Activated naive CD4-positive, alpha-beta T cell treated with anti-CD3 and anti-CD28 coated beads, Interleukin-2, amount 50 U/mL, for 16 hours (primary cell): ENCODE measurements at regions not wholly inside any gene's neighbourhood (a gene's known extent, or its start where the extent isn't known, plus 50 kb on each side); places are given as distances from the start of the nearest gene placed in this dataset.
"Not testable (repeated sequence)": the region's sequence is repeated elsewhere in the genome, so short reads cannot be mapped to it uniquely, and the experiment has no call there.

Experiments used
- DNase-seq: peaks from one replicate; pipeline ENCODE4 v3.0.0-alpha.2; 2020

DNA sequence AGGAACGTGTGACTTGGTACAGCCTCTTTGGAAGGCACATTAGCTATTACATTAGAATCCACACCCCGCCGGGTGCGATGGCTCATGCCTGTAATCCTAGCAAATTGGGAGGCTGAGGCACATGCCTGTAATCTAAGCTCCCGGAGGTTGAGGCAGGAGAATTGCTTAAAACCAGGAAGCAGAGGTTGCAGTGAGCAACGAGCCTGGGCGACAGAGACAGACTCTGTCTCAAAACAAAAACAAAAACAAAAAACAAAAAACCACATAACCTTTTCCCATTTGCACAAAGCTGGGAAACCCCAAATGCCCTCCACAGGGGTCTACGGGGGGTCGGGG is 82.7 kb upstream of the METTL9 start:
- DNase-seq: not testable (repeated sequence)

DNA sequence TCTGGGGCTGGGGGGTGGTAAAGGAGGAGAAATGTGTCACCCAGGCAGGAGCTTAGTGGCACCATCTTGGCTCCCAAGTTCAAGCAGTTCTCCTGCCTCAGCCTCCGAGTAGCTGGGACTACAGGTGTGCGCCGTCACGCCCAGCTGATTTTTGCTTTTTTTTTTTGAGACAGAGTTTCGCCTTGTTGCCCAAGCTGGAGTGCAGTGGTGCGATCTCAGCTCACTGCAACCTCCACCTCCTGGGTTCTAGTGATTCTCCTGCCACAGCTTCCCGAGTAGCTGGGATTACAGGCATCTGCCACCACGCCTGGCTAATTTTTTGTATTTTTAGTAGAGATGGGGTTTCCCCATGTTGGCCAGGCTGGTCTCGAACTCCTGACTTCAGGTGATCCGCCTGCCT is 82.1 kb upstream of the METTL9 start:
- DNase-seq: not testable (repeated sequence)

DNA sequence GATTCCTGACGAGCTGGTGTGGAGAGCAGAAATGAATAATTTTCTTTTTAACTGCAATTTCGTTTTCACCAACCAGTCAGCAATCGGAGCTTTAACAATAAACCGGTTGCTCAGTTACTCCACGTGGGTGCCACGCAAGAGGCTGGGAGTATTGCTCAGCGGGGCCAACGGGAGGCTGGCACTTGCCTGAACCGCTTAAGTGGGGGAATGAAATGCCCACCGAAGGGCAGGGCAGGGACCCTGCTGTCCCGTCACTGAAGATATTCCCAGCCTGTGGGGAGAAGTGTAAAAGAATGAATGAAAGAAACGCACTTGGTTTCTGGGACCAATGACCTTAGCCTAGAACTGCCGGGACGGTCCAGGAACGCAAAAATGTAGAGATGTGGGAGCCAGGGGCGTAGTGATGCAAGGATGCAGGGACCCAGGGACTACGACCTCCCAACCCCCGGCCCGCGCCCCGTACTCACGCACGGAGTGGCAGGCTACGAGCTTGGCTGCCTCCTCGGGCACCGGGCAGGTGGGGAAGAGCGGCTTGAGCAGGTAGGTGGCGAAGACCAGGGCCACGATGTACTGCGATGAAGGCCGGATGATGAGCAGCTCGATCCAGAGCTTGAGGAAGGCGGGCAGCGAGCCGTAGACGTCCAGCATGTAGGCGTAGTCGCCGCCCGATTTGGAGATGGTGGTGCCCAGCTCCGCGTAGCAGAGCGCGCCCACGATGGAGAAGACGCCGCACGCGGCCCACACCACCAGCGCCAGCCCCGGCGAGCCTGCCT is 79.8 kb upstream of the METTL9 start:
- peak; percentile 38 for DNase-seq

DNA sequence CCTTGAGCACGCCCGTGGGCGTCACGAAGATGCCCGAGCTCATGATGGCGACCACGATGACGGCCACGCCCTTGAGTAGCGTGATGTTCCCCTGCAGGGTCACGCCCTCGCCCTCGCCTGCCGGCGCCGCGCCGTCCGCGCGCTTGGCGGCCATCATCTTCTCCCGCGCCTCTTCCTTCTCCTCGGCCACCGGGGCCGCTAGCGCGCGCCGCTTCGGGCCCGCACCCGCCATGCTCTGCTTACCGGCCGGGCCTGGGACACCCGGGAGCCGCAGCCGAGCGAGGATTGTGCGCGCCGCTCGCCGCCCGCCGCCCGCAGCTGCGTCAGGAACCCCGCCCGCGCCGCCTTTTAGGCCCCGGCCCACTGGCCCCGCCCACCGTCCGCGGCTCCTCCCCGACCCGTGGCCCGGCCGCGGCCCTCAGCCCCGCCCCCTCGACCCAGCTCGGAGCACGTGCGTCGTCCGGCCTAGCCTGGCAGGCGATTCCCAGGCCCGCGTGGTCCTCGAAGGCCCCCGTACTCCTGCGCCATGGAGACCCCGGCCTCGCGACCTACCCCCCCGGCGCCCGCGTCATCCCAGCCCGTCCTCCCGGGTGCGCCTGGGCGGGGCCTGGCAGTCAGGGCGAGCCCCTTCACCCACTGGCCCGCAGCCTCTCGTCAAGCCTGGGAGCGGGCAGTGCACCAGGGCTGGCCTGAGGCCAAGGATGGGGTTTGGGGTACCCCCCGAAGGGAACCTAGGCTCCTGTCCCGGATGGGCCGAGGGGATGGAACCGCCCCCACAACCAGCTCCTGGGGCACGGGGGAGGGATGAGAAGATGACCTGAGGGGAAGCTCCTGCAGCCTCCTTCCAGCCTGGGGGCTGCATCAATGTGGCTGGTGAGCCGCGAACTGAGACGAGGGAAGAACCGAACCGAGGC is 79.0 kb upstream of the METTL9 start:
- DNase-seq: peak; percentile 98

DNA sequence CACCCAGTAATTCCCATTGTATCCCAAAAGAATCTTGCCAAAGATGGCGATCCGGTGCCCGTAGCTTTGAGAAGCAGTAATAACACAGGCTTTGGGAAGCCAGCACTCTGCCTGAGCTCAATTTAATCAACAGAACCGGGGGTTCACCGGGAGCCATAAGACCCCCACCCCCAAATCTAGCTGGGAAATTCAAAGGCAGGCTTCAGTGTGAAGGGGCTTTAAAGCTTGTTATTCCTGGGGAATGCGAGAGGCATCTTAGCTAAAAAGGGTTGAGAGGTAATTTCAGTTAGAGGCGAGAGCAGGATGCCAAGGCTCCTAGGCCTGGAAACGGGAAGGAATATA is 78.4 kb upstream of the METTL9 start:
- DNase-seq: not testable (repeated sequence)

DNA sequence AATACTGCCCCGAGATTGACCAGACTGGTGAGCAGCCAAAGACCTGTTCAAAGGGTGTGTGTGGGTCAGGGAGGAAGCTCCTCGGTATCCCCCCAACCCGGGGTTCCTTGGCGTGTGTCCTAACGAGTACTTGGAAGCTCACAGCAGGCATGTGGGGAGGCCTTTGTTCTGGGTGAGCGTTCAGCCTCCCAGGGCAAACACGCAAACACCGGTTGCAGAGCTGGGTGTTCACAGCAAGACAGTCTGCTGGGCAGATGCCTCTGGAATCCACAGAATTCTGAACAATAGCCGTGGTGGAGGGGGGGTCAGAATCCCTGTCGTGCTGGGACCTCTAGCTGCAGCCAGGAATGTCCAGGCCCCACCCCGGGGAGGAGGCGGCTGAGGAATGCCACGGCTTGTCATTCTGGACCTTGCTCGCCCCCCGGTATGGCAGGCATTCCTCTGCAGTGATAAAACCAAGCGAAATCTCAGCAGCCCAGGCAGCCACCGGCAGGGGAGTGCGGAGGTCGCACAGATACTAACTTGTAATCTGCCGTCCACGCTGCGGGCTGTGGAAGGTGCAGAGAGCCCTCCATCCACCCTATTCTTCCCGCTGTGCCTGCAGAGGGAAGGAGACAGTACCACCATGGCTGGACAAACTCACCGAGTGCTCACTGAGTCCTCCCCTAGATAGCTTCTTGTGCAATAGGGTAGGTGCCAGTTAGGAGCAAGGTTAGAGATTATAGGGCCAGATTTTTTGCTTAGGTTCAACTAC is 77.8 kb upstream of the METTL9 start:
- DNase-seq: not testable (repeated sequence)

DNA sequence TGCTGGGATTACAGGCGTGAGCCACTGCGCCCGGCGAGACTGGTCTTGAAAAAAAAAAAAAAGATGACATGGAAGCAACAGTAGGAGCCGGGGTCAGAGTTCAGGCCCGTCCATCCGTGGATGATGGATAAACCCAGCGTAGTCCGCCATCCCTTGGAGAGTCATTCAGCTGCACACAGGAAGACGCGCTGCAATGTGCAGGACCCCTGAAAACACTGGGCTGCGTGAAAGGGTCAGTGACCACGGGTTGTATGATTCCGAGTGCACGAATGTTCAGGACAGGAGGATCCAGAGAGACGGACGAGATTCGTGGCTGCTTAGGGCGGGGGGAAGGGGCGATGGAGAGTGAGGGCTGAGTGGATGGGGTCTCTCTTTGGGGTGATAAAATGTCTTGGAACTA is 76.5 kb upstream of the METTL9 start:
- DNase-seq: not testable (repeated sequence)

DNA sequence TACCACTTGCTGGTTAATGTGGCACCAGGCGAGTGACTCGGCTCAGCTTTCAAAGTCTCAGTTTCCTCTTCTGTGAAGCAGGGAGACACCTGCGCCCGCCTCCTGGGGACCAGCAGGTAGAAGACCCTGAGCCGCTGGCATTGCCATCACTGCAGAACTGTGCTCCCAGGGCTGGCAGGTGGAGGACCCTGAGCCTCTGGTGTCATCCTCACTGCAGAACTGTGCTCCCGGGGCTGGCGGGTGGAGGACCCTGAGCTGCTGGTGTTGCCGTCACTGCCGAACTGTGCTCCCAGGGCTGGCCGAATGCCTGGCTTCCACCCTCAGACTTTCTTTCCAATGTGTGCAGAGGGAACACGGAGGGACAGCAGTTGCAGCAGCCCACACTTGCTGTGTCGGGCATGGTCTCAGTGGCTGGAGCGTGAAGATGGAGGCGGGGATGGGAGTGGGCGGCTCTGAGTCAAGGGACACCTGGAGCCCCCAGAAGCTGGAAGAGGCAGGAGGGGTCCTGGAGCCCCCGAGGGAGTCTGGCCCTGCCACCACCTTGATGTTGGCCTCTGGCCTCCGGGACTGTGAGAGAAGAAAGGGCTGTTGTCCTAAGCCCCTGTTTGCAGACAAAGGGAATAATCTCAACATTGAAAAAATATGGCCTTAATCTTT is 75.8 kb upstream of the METTL9 start:
- DNase-seq: no peak

DNA sequence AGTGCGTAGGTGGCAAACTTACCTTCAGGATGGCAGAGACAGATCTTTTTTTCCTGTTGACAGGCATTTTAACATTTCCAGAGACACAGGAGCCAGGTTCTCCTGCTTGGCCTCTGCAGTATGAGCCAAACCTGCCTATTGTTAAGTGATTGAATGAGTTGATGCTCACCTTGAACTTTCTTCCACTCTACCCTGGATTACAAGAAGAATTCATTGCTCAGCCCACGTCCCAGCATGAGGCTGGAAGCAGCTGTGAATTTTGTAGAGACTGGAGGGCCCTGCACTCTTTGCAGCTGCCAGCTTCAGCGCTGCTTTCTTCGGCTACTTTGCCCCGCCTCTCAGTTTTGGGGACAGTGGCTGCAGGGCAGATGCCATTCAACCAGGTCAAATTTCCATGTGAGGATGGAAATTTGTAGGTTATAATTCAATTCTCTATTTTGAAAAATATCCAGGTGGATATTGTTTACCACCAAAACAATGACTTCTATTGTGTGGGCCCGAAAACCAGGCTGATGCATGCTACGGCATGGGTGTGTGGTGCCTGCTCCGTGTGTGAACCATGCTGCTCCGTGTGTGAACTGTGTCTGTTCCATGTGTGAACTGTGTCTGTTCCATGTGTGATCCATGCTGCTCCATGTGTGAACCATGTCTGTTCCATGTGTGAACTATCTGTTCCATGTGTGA is 75.2 kb upstream of the METTL9 start:
- no peak for DNase-seq

DNA sequence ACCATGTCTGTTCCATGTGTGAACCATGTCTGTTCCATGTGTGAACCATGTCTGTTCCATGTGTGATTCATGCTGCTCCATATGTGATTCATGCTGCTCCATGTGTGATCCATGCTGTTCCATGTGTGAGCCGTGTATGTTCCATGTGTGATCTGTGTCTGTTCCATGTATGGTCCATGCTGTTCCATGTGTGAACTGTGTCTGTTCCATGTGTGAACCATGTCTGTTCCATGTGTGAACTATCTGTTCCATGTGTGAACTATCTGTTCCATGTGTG is 74.7 kb upstream of the METTL9 start:
- DNase-seq: not testable (repeated sequence)

DNA sequence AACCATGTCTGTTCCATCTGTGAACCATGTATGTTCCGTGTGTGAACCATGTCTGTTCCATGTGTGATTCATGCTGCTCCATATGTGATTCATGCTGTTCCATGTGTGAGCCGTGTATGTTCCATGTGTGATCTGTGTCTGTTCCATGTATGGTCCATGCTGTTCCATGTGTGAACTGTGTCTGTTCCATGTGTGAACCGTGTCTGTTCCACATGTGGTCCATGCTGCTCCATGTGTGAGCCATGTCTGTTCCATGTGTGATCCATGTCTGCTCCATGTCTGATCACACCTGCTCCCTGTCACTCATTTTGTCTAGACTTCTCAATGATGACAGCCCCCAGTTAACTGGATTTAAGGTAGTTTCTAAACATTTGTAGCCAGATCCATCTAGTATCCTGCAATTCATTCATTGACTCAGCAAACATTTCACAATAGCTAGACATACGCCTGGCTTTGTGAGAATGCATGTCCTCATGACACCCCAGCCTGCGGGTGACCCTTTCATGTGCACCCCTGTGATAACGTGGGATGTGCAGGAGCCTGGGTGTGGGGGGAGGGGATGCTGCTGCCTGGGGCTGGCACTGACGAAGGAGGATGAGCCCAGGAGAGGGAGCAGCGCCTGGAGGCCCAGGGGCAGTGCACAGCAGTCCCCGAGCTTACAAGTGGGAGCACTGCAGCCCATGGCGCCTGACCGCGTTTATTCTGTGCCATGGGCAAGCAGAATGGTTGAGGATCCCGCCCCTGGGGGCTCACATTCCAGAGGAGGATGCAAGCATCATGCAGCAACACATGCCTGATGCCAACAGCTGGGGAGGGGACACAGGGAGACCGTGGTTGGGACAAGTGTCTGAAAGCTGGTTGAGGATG is 74.1 kb upstream of the METTL9 start:
- not testable (repeated sequence) for DNase-seq

DNA sequence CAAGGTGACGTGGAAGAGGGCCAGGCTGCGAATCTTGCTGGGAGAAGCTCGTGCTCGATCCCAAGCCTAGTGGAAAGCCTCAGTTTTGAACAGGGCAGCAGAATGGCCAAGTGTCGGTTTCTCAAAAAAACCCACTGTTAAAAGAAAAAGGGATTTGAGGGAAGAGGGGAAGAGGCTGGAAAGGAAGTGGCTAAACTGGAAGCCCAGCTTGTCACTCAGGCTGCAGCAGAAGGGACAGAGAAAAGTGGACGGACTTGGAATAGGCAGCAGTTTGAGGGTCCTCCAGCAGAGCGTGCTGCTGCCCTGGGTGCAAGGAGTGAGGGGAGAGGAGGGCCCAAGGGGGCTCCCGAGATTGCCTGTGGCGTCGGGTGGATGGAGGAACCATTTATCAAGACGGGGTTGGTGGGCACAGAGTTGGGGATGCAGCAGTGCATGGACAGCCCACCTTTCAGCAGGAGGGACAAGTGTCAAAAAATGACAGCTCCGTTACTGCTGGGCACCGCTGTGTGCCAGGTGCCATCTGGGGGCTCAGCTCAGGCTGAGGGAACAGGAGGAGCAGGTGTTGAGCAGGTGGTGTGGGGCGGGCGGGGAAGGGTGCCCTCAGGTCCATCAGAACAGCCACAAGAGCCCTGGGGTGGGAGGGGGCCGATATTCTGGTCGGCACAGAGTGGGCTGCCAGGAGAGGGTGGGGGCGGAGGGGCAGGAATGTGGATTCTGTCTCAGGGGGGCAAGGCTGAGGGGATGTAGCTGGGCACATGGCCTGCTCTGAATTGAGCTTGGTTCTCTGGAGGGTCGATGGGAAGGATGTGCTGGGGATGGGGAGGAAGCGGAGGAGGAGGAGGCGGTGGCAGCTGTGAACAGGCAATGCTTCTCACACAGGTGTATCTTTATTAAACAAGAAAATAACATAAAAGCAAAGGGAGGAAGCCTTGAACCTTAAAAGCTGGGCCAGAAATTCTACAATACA is 73.1 kb upstream of the METTL9 start:
- DNase-seq: not testable (repeated sequence)

DNA sequence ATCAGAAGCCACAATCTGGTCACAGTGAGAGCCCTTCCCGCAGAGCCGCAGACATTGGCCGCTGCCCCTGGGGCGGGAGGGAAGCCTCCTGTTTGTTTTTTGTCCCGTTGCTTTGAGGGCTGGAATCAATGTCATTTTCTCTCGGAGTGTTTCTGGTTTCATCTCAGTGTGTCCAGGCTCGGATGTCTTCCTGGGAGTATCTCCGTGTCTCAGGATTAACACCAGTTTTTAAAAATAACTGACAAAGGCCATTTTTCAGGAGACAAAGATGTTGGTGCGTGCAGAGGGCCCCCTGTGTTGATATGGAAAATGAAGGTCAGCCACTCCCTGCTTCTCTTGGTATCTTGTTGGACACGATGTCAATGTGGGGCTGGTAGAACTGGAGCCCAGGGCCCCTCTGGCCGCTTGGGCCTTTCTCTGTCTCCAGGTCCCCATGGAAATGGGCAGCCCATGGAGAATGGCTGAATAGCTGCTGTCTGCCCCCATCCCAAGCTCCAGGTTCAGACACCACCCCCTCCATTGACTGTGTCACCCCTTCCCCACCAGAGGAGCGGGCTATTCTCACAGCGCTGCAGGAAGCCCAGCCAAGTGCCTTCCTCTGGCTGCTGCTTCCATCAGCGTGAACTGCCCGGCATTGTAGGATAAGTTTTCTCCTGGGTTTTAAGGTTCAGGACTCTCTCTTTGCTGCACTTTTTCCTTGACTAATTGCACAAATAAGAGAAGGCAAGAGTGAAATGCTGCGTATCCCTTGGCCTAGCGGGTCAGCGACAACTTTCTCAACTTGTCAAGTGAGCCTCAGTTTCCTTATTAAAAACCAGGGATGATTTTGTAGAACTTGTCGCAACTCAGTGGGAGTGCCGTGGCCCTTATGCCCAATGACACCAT is 72.2 kb upstream of the METTL9 start:
- DNase-seq: no peak

DNA sequence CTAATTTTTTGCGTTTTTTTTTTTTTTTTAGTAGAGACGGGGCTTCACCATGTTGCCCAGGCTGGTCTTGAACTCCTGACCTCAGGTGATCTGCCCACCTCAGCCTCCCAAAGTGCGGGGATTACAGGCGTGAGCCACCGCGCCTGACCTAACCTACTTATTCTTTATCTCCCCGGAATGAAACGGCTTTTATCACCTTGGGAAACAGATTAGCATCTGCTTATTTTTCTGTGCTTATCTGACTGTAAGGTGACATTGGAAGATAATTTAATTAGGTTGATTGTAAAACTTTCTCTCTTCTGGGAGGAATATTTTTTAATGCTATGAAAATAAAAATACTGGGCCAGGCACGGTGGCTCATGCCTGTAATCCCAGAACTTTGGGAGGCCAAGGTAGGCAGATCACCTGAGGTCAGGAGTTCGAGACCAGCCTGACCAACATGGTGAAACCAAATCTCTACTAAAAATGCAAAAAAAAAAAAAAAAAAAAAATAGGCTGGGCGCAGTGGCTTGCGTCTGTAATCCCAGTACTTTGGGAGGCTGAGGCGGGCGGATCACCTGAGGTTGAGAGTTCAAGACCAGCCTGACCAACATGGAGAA is 70.2 kb upstream of the METTL9 start:
- not testable (repeated sequence) for DNase-seq

DNA sequence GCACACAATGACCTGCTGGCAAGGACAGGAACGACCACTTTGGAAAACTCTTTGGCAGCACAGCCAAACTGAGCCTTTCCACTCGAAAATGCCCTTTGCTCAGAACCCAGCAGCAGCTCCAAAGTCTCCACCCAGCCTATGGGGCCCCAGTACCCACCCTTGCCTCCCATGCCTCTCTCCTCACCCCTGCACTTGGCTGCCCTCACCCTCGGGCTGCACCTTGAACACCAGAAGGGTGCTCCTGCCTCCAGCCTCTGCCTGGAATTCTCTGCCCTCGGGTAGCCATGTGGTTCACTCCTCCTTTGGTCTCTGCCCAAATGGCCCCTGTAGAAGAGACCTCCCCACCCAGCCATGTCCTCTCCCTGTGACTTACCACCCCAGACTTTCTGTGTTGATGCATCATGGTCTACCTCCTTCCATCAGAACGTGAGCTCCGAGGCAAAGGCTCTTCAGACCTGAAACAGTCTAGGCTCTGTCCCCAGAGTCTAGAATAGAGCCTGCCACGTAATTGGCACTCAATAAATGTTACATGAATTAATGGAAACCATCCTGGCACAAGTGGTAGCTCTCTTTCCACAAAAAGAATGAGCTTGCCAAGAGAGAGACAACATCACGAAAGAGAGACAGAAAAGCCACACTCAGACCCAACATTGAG is 68.5 kb upstream of the METTL9 start:
- not testable (repeated sequence) for DNase-seq

DNA sequence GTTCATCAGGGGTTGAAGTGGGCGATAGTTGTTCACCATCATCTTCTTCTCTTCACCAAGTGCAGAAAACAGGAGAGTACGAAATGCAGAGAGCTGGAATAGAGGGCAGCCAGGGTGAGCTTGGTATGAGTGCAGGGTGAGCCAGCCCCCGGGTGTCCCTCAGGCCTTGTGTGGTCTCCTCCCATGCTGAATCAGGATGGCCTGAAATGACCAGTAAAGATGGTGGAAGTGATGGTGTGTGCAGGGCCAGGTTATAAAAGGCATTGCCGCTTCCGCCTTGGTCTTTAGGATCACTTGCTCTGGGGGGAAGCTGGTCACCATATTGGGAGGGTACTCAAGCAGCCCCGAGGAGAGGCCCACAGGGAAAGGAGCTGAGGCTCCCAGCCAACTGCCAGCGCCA is 66.4 kb upstream of the METTL9 start:
- not testable (repeated sequence) for DNase-seq

DNA sequence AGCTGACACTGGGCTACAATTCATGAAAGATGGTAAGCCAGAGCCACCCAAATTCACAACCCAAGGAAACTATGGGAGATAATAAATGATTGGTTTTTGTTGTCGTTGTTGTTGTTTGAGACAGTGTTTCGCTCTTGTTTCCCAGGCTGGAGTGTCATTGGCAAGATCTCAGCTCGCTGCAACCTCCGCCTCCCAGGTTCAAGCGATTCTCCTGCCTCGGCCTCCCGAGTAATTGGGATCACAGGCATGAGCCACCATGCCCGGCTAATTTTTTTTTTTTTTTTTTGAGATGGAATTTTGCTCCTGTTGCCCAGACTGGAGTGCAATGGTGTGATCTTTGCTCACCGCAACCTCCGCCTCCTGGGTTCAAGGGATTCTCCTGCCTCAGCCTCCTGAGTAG is 65.9 kb upstream of the METTL9 start:
- DNase-seq: not testable (repeated sequence)

DNA sequence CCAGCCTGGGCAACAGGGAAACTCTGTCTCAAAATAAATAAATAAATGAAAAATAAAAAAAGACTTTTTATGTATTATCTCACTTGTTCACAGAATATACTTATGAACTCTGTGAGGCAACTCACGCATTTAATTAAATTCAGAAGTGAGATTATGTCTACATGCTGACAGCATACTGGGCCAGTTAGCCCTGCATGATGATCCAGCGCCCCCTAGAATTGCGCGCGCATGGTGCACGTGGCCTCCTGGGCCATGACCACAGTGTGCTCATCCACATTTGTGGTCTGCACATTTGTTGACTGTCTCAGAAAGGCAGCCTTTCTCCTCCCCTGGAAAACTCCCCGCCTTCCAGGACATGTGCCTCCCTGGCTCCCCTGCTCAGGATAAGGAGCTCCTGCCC is 64.8 kb upstream of the METTL9 start:
- not testable (repeated sequence) for DNase-seq
